ENCODE measurements at regions not wholly inside any gene's neighbourhood (a gene's known extent, or its start where the extent isn't known, plus 50 kb on each side); places are given as distances from the start of the nearest gene placed in this dataset.

DNA sequence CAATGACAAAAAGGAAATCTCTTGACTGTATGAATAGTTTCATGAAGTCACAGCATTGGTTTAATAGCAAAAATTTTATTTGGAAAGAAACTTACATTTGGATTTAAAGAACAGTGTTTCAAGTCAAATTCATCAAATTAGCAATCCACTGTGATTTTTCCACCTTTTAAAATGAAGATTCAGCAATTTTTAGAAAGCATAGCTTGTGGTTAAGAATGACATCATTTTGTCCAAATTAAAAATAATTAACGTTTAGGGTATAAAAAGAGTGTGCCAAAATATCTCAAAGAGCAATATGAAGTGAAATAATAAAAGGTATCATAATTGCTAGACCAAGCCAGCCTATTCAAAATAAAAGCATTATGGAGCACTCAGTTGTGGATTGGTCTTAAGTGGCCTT lies 114.6 kb downstream of the PAX1 start:
- no peak for DNase-seq

DNA sequence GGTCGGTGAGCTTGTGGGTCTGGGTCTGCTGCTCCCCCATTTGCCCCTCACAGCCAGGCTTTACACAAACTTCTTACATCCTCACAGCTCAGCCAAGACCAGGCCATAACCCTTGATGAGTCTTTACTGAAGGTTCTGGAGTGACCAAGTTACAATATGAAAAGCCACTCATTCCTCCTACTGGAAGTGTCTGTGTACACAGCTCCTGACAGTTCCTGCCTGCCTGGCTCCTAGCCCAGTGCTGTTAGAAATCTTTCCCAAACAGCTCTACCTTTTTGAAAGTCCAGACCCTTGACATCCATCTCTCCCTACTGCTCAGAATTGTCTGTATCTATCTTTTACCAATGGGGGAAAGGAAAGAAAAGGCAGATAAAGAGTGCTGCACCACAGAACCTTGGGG lies 106.9 kb downstream of the PAX1 start:
- DNase-seq = no peak

GRCh38 chr20:21809961-21810523 lies 104.6 kb downstream of the PAX1 start:
- DNase-seq = no peak

DNA sequence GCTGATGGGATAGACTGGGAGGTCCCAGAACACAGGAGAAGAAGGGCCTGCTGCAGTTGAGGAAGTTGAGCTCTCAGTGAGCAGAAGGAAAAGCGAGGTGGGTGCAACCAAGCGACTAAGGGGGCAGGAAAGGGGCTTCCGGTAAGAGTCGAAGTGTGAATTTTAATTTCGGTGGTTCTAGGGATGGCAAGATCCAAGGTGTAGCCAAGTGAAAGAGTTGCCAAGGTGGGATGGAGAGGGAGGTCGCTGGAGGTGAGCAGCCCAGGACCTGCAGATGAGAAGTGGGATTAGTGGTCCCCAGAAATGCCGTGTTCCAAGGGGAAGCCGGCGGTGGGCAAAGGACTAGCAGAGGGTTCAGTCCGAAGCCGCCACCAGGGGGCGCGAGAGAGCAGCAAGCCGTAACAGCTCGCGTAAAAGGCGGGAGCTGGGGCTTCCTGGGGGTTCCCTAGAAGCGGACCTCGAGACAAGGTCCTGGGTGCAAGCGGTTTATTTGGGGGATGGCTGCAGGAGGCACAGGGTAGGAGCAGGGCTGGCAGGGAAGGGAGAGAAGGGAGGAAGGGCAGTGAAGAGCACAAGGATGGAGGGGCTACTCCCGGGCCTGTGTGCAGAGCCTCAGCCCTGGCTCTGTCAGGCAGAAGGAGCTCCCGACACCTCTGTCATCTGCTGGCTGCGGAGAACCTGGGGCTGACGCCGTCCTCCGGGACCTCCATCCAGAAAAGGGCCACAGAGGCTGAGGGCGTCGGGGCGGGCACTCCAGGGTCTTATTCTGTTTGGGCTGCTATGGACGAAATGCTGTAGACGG lies 103.6 kb downstream of the PAX1 start:
- DNase-seq = no peak

GRCh38 chr20:21808139-21808538 lies 102.7 kb downstream of the PAX1 start:
- DNase-seq = no peak

DNA sequence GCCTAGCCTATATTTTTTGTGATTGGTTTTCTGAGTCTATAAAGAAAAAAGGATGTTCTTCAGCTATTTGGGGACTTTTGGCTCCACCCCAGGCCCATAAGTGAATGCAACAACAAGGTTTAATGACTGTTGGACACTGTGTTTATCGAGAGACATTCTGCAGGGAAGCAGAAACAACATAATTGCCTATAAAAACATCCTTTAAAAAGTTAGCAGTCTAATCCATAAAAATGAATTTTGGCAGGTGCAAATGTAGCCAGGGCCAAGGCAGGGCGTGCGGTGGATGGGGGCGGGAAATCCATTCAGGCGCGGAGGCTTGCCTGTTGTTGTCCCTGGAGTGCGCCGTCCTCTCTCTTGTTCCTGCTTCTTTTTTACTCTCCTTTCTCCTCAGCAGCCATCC lies 99.3 kb downstream of the PAX1 start:
- DNase-seq = no peak

GRCh38 chr20:21801193-21801592 lies 95.7 kb downstream of the PAX1 start:
- DNase-seq = no peak

GRCh38 chr20:21798384-21798783 lies 92.9 kb downstream of the PAX1 start:
- DNase-seq = no peak

- DNase-seq = no peak
Measured at GRCh38 chr20:21796059-21796458, 90.6 kb downstream of the PAX1 start.

GRCh38 chr20:21788082-21788481 lies 82.6 kb downstream of the PAX1 start:
- DNase-seq = no peak

DNA sequence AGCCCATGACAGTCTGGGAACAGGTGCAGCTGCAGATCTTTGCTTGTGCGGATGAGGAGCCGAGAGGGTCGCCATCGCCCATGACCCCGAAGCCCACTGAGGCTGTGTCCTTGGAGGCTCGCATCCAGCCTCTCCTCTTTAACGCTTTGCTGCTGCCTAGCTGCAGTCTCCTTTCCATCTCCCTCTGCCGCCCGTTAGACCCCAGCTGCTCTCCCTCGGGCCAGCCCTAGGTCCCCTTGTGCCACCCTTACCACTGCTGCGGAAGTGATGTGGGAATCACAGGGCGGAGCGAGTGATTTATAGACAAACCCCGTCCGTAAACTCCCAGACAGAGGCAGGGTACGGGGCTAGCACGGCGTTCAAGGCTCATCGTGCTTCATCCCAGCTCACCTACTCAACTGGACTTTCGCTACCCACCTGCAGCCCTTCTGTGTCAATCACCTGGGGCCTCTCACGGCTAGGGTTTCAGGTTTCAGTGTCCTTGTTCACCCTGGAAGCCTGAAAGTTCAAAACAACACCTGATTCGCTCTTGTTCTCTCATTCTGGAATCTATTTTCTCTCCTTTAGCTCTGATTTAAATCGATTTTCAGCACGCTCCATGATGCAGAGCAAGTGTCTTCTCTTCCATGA lies 76.1 kb downstream of the PAX1 start:
- DNase-seq = no peak

GRCh38 chr20:21780528-21780927 lies 75.1 kb downstream of the PAX1 start:
- DNase-seq = no peak

Measured in NCI-H2081 treated with DMSO at 0.1 percent for 48 hours (cell line).